Panc1 (cell line): ENCODE measurements at regions not wholly inside any gene's neighbourhood (a gene's known extent, or its start where the extent isn't known, plus 50 kb on each side); places are given as distances from the start of the nearest gene placed in this dataset.
"Not testable (repeated sequence)": the region's sequence is repeated elsewhere in the genome, so short reads cannot be mapped to it uniquely, and the experiment has no call there.

Source experiments
- ATAC-seq: fragments of 200-7000 bp; cut with Tn5 transposase; 2 replicates; pipeline ENCODE4 v1.9.1; 2020; ENCODE audit warnings: mild to moderate bottlenecking, moderate library complexity
- BruUV-seq: library from RNA; stranded (reverse); fragments of 400-500 nt; replicated peaks from 2 replicates; lab custom pipeline; 2021; lab: Mats Ljungman, UMichigan
- CTCF ChIA-PET: fragments of 300-600 bp; sonication (Branson Sonifier 250); formaldehyde crosslinking; loops from one replicate; lab custom pipeline; 2022; ENCODE audit warnings: antibody characterized with exemption; lab: Charles Lee
- POLR2A ChIA-PET: fragments of 300-600 bp; sonication (Branson Sonifier 250); formaldehyde crosslinking; loops from one replicate; lab custom pipeline; 2022; ENCODE audit warnings: antibody characterized with exemption; lab: Charles Lee
- DNase-seq: peaks from one replicate; pipeline ENCODE4 v3.0.0-alpha.2; 2010; ENCODE audit warnings: low read depth, low spot score
- H3K27ac ChIP-seq: 2 replicates; pipeline ENCODE4 v1.5.1; 2011; ENCODE audit warnings: mild to moderate bottlenecking, low read length, inconsistent platforms
- H3K27me3 ChIP-seq: fragments of 200-500 bp; sonication (Bioruptor generic); 2 replicates; pipeline ENCODE4 v1.6.0; 2014; ENCODE audit warnings: low read length, inconsistent platforms; ENCODE audit not compliant: control insufficient read depth, insufficient read depth
- H3K36me3 ChIP-seq: fragments of 200-500 bp; sonication (Bioruptor generic); 2 replicates; pipeline ENCODE4 v1.5.1; 2014; ENCODE audit warnings: inconsistent platforms, mild to moderate bottlenecking, low read length, moderate library complexity; ENCODE audit not compliant: control insufficient read depth, insufficient read depth
- H3K4me1 ChIP-seq: 2 replicates; pipeline ENCODE4 v1.5.1; 2011; ENCODE audit warnings: inconsistent platforms, mild to moderate bottlenecking, low read length, moderate library complexity; ENCODE audit not compliant: control insufficient read depth, insufficient read depth
- H3K4me3 ChIP-seq, 2 experiments: 2 replicates each; pipeline ENCODE4 v1.5.1; 2011 to 2012; ENCODE audit warnings: low read depth in 2 of 2, low read length in 2 of 2, mild to moderate bottlenecking in 2 of 2, inconsistent platforms in 1 of 2, moderate library complexity in 1 of 2
- H3K9me3 ChIP-seq: fragments of 200-500 bp; sonication (Bioruptor generic); 2 replicates; pipeline ENCODE4 v1.5.1; 2014; ENCODE audit warnings: low read depth, mild to moderate bottlenecking, inconsistent platforms, low read length, moderate library complexity; ENCODE audit not compliant: control insufficient read depth, insufficient read depth
- CTCF ChIP-seq: fragments of 450-650 bp; IDR thresholded peaks from 2 replicates; pipeline ENCODE4 v1.5.1; 2017; ENCODE audit warnings: mild to moderate bottlenecking
- POLR2AphosphoS5 ChIP-seq: IDR thresholded peaks from 2 replicates; pipeline ENCODE4 v1.6.1; 2012; ENCODE audit warnings: mild to moderate bottlenecking, low read depth, low read length, moderate library complexity
- REST ChIP-seq, 2 experiments: IDR thresholded peaks; 2 replicates each; pipeline ENCODE4 v1.6.1; 2011 to 2012; ENCODE audit warnings: low read depth in 2 of 2, control low read depth in 1 of 2, low read length in 1 of 2, mild to moderate bottlenecking in 1 of 2, moderate library complexity in 1 of 2; ENCODE audit not compliant: insufficient read depth in 1 of 2
- SIN3A ChIP-seq: IDR thresholded peaks from 2 replicates; pipeline ENCODE4 v1.6.1; 2012; ENCODE audit warnings: low read depth, mild to moderate bottlenecking, low read length, moderate library complexity, borderline replicate concordance; ENCODE audit not compliant: insufficient read depth
- TCF7L2 ChIP-seq: IDR thresholded peaks from 2 replicates; pipeline ENCODE4 v1.6.1; 2011; ENCODE audit warnings: mild to moderate bottlenecking, low read depth, low read length, inconsistent platforms
- in situ Hi-C: cut with HindIII; loops from 2 replicates; pipeline ENCODE4 v1.10.0; 2016; ENCODE audit warnings: low sequenced_read_pairs, low pct_unique_long_range_greater_than_20kb
- intact Hi-C: fragments of 100-400 bp; cut with micrococcal nuclease; formaldehyde crosslinking; loops from one replicate; pipeline ENCODE4 v1.10.0; 2022; ENCODE audit not compliant: unreplicated experiment

- intact Hi-C loops, CTCF ChIA-PET, H3K27ac ChIP-seq, DNase-seq, H3K9me3 ChIP-seq, BruUV-seq, POLR2A ChIA-PET, H3K4me1 ChIP-seq, in situ Hi-C loops, H3K27me3 ChIP-seq, H3K4me3 ChIP-seq, H3K36me3 ChIP-seq, ATAC-seq: not testable (repeated sequence)
Observed at GRCh38 chr21:25531538-25532250, 75.6 kb downstream of the MRPL39 start.

- ChIA-PET POLR2A (no interaction called here), CTCF (no interaction called here)
- no peak overlapping the region for H3K4me3 ChIP-seq
- intact Hi-C loops: no loop called here
- BruUV-seq: no TSS peak
- DNase-seq (no peak), ATAC-seq (no peak)
- no peaks in the 10 kb centered on the region for H3K27me3 ChIP-seq
- in situ Hi-C loops: no loop called here
- no peak for TF ChIP-seq POLR2AphosphoS5
- no peak for TF ChIP-seq REST (IDR thresholded peaks at IDR 0.05; ENCODE audit: insufficient read depth in 1 of 2, low read depth in 2 of 2, low read length in 1 of 2)
- TF ChIP-seq SIN3A: no peak
- no peak for TF ChIP-seq CTCF
- no peak for TF ChIP-seq TCF7L2
- H3K36me3 ChIP-seq: no peaks in the 10 kb centered on the region
- H3K9me3 ChIP-seq: no peaks in the 10 kb centered on the region
- H3K27ac ChIP-seq: no peak overlapping the region
- H3K4me1 ChIP-seq: no peaks in the 10 kb centered on the region
Observed at GRCh38 chr21:25528515-25528914, 78.8 kb downstream of the MRPL39 start.

GRCh38 chr21:25518491-25518911, 88.8 kb downstream of the MRPL39 start:
- no peak for ATAC-seq
- H3K4me1 ChIP-seq: no peaks in the 10 kb centered on the region
- POLR2A ChIA-PET: no interaction called here

More at GRCh38 chr21:25518491-25518911, 88.8 kb downstream of the MRPL39 start:
- Histone ChIP-seq H3K36me3 (no peaks in the 10 kb centered on the region), H3K9me3 (no peaks in the 10 kb centered on the region), H3K27ac (no peak overlapping the region), H3K4me3 (no peak overlapping the region), H3K27me3 (no peaks in the 10 kb centered on the region)
- CTCF ChIA-PET: no interaction called here
- BruUV-seq: no TSS peak
- DNase-seq: no peak
- TF ChIP-seq CTCF (no peak), SIN3A (no peak), POLR2AphosphoS5 (no peak), TCF7L2 (no peak)
- in situ Hi-C loops: no loop called here
- intact Hi-C loops: no loop called here
